ENCODE measurements at regions not wholly inside any gene's neighbourhood (a gene's known extent, or its start where the extent isn't known, plus 50 kb on each side); places are given as distances from the start of the nearest gene placed in this dataset.

DNA sequence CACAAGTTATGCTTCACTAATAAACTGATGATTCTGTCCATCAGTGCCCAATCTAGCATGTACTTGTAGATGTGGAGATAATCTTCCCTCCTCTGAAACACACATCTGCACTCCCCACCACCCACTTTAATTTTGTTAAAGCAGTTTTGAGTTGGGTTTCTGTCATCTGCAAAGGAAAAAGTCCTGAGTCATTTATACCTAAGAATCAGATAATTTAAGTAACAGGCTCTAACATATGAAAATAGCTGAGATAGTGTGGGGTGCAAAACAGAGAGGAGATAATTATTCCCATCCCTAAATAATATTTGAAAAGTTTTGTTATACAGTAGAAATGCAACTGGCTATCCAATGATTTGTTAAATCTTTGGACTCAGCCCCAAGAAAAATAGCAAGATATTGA, 67.7 kb upstream of the ALOX12 start:
- Histone ChIP-seq H3K27me3 (ENCODE audit: control insufficient read depth in 1 of 2, insufficient read depth in 2 of 2, low read length in 2 of 2) (no peaks in the 10 kb centered on the region), H3K4me3 (replicated peaks in 1 of 3; ENCODE audit: insufficient read depth in 1 of 3, low read depth in 2 of 3, low read length in 3 of 3) (no peak overlapping the region), H4K20me1 (ENCODE audit: insufficient read depth, low read length) (no peaks in the 10 kb centered on the region), H3K36me3 (replicated peaks in 1 of 2; ENCODE audit: control insufficient read depth in 1 of 2, insufficient read depth in 2 of 2, low read length in 2 of 2) (peaks cover 0 to 6% of the 10 kb centered on the region in 2 experiments; a peak in 1 of 5 replicates), H3K27ac (ENCODE audit: extremely low read length, insufficient read depth, low read length) (no peak overlapping the region), H3K4me1 (ENCODE audit: insufficient read depth, low read length) (no peaks in the 10 kb centered on the region), H3K9me3 (ENCODE audit: low read length) (peaks cover 6% of the 10 kb centered on the region; the same call in 1 of the 2 replicates), H2AFZ (ENCODE audit: low read length) (no peak overlapping the region), H3K9ac (ENCODE audit: insufficient read depth, low read depth, low read length) (no peak overlapping the region), H3K4me2 (ENCODE audit: low read depth, low read length) (no peak overlapping the region), H3K79me2 (ENCODE audit: insufficient read depth, low read length) (no peaks in the 10 kb centered on the region)
- no peak for DNase-seq (ENCODE audit: low spot score)
- CTCF ChIA-PET (ENCODE audit: low intra/inter-chr PET ratio, low total read pairs), result no interaction called here
- no peak for ATAC-seq
- in situ Hi-C loops (cut with HindIII; ENCODE audit: extremely low pct_ligation_motif_present, low pct_unique_long_range_greater_than_20kb) (no loop called here), intact Hi-C loops (cut with micrococcal nuclease; ENCODE audit: unreplicated experiment) (no loop called here)
- no TSS peak for BruUV-seq (replicated peaks)
- TF ChIP-seq ZBTB10 (CRISPR knock-in tag; IDR thresholded peaks at IDR 0.05; ENCODE audit: borderline replicate concordance) (no peak), ZNF281 (CRISPR knock-in tag; IDR thresholded peaks at IDR 0.05; ENCODE audit: borderline replicate concordance) (no peak), GPN1 (CRISPR knock-in tag; IDR thresholded peaks at IDR 0.05; ENCODE audit: borderline replicate concordance) (no peak), ZC3H13 (CRISPR knock-in tag; IDR thresholded peaks at IDR 0.05) (no peak), ZNF160 (CRISPR knock-in tag; IDR thresholded peaks at IDR 0.05) (no peak), ZBTB14 (CRISPR knock-in tag; IDR thresholded peaks at IDR 0.05) (no peak), ZNF557 (CRISPR knock-in tag; IDR thresholded peaks at IDR 0.05) (no peak), RORA (CRISPR knock-in tag; IDR thresholded peaks at IDR 0.05) (no peak), CREB1 (IDR thresholded peaks at IDR 0.05) (no peak), CREB1 (CRISPR knock-in tag; IDR thresholded peaks at IDR 0.05) (no peak), ZBTB39 (CRISPR knock-in tag; IDR thresholded peaks at IDR 0.05) (no peak)
- POLR2A ChIA-PET, result no interaction called here
- no peak for FAIRE-seq

Measured in HepG2 (cell line).